GM12875 (cell line): ENCODE measurements at regions not wholly inside any gene's neighbourhood (a gene's known extent, or its start where the extent isn't known, plus 50 kb on each side); places are given as distances from the start of the nearest gene placed in this dataset.

ENCODE experiments used
- H3K4me3 ChIP-seq: one replicate; pipeline ENCODE4 v1.5.1; 2011; ENCODE audit warnings: low read depth, low read length, control low read depth
- CTCF ChIP-seq: IDR thresholded peaks from 2 replicates; pipeline ENCODE4 v1.5.1; 2011; ENCODE audit warnings: low read depth, mild to moderate bottlenecking, control low read depth, inconsistent platforms, low read length, moderate library complexity, borderline replicate concordance; ENCODE audit not compliant: insufficient read depth

- TF ChIP-seq CTCF, result no peak
- H3K4me3 ChIP-seq, result no peak overlapping the region
Observed at GRCh38 chr12:46460682-46461210, 88.2 kb upstream of the SLC38A2 start.

- TF ChIP-seq CTCF, result no peak
- H3K4me3 ChIP-seq, result no peak overlapping the region
Observed at GRCh38 chr12:46459861-46460545, 87.4 kb upstream of the SLC38A2 start.

GRCh38 chr12:46459111-46459510 lies 86.5 kb upstream of the SLC38A2 start:
- TF ChIP-seq CTCF, result no peak
- H3K4me3 ChIP-seq, result no peak overlapping the region

- no peak overlapping the region for H3K4me3 ChIP-seq
- TF ChIP-seq CTCF, result no peak
Observed at GRCh38 chr12:46458500-46459102, 86.0 kb upstream of the SLC38A2 start.

- H3K4me3 ChIP-seq, result no peak overlapping the region
- TF ChIP-seq CTCF, result no peak
Observed at GRCh38 chr12:46457958-46458357, 85.4 kb upstream of the SLC38A2 start.

GRCh38 chr12:46456356-46457334 lies 84.1 kb upstream of the SLC38A2 start:
- TF ChIP-seq CTCF, result no peak
- no peak overlapping the region for H3K4me3 ChIP-seq
